NCI-H748 treated with DMSO at 0.1 percent for 48 hours (cell line): ENCODE measurements at regions not wholly inside any gene's neighbourhood (a gene's known extent, or its start where the extent isn't known, plus 50 kb on each side); places are given as distances from the start of the nearest gene placed in this dataset.

Source experiments
- DNase-seq: peaks from one replicate; lab custom pipeline; 2025; lab: John Stamatoyannopoulos, UW

DNA sequence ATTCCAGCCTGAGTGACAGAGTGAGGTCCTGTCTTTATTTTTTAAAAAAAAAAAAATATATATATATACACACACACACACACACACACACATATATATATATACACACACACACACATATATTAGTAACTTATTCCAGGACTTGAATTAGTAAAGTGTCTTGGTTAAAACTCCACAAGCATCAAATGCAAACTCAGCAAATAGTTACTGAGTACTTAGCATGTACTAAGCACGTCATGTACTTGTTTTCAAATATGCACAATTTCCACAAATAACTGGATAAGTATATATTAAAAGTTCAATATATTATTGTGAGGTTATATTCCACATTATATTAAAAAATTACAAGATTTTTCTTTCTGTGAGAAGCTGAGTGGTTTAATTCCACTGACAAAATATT, 304.7 kb downstream of the ZEB2 start:
- DNase-seq = no peak

DNA sequence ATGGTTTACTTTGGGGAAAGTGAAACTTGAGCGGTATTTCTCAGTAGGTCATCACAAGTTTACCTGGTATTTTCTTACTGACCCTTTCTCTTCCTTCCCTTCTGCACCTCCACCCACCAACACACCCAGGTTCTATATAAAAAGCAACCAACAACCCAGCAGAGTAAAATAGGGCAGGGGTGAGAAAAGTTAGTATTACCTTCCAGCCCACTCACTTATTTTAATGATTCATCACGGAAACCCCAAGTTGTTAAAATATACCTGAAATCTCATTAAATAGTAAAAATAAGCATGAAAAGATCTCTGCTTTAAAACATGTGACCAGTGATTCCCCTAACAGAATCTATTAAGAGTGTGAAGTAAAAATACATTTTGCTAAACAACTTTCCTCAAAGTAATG, 306.1 kb downstream of the ZEB2 start:
- no peak for DNase-seq

DNA sequence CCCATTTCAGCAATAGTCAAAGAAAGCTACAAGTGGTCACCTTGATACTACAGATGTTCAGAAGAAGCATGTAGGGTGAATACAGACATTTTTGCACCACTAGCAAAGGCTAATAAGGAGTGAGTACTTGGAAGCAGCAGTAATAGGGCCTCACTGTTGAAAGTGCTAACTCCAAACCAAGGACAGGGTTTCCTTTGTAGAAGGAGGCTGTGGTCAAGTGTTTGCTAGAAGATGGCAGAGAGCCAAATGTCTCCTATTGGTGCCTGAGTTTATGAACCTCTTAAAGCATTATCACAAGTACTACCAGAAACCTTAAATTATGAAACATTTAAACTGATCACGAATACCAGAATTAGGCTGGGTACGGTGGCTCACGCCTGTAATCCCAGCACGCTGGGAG, 308.1 kb downstream of the ZEB2 start:
- no peak for DNase-seq

DNA sequence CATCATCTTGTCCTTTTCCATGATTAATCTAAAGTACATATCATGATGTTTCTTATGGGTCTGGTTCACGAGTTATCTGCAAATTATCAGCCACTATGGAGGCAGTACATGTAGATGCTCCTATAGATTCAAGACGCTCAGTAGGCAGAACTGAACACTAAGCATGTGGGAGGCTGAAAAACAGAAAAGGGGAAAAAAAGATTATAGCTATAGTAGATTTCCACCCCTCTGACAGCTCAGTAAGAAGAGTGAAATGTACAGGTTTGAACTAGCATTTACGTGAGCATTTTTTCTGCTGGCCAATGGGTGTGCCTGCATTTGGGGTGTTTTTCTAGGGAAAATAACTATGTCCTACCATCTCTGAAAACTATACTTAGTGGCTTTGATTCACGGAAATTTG, 308.9 kb downstream of the ZEB2 start:
- DNase-seq = no peak

DNA sequence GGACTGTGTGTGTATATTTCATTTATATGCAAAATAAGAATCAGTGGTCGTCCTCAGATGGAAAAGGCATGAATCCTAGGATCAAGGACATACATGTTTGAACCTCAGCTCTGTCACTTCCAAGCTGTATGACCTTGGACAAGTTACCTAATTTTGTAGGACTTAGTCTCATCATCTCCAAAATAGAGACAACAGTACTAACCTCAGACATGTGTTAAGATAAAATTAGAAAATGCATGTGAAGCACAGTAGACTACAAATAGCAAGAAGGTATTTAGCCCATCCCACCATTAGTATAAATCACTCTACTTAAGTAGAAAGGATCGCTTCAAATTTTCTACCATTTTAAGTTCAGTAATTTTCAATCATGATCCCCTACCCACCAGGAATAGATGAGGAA, 309.8 kb downstream of the ZEB2 start:
- DNase-seq = no peak

DNA sequence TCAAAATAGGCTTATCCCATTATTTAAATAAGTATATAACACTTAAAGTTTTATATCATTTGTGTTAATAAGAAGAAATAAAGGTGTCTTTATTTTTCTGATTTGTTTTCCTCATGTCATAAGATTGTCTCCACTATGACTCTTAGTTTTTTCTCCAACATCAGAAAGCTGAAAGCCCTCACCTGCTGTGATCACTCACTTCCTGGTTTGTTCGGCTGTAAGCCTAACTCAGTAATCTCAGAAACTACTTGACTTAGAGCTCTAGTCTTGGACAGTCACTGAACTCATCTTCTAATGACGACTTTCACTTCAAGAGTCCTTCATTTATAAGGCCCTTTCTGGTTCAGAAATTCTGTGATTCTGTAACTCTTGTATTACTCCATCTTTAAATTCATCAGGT, 311.0 kb downstream of the ZEB2 start:
- no peak for DNase-seq

DNA sequence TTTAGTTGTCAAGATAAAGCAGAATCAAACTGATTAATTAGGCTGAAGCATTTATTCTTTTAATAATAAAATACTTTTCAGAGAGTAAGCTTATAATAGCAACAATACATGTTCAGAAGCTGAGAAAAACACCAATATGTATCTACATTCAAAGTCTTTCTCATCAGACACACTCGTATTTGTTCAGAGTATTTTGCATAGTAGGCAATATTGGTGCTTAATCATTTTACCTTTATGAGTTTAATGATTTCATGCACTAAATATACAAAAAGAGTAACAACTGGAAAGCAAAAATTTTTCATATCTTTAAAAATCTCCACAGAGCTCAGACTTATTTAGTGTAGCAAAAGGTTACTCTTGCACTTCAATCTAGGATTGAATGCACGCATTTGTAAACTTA, 313.9 kb downstream of the ZEB2 start:
- no peak for DNase-seq

DNA sequence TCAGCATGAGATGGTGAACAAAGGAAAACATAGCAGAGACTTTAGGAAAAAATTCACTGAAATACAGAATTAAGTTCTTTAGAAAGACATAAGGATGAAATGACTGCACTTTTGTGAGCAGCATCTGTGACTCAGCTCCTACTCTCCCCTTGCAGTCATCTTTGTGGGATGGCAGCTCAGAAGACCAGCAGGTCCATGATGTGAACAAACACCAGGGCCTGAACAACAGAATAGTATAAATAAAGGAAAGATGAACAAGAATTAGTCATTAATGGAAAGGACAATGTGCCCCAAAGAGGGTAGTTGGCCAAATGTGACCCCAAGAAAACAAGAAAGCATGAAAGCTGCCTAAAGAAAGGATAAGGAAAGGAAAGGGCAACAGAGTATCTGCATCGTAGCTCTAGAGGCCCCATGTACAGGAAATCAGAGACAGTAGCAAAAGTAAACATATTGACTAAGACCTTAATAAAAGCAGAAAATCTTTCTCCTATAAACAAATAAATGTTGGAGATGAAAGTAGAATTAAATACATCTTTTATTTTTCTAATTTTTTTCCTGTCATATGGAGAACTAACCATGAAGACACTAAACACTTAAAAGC, 318.0 kb downstream of the ZEB2 start:
- DNase-seq = no peak

DNA sequence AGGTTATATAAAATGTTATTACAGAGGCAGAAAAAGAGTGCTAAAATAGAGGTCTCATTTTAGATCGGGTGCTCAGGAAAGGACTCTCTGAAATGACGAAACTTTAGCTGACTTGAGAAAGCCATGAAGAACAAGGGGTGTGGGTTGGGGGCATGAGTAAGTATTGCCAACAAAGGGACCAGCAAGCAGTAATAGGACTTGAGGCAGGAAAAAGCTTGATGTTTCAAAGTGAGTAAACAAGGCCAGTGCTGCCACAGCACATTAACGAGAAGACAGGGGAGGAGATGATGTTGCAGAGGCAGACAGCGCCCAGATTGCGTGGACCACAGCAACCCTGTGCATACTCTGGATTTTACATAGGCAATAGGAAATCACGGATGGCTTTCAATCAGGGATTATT, 318.8 kb downstream of the ZEB2 start:
- peak; percentile 13 for DNase-seq

DNA sequence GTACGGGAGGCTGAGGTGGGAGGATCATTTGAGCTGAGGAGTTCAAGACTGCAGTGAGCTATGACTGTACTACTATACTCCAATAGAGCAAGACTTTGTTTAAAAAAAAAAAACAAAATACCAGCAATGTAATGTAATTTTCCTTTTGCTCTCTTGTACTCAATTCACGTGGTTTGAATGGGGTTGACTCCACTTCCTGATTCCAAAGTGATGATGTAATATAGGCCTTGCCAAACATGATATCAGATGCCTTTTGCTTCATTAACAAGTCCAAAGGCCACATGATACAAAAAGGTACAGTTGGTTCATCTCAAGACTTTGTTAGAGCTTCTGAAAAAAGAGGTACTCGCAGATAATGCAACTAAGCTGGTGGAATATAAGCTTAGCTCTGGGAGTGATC, 321.8 kb downstream of the ZEB2 start:
- no peak for DNase-seq

DNA sequence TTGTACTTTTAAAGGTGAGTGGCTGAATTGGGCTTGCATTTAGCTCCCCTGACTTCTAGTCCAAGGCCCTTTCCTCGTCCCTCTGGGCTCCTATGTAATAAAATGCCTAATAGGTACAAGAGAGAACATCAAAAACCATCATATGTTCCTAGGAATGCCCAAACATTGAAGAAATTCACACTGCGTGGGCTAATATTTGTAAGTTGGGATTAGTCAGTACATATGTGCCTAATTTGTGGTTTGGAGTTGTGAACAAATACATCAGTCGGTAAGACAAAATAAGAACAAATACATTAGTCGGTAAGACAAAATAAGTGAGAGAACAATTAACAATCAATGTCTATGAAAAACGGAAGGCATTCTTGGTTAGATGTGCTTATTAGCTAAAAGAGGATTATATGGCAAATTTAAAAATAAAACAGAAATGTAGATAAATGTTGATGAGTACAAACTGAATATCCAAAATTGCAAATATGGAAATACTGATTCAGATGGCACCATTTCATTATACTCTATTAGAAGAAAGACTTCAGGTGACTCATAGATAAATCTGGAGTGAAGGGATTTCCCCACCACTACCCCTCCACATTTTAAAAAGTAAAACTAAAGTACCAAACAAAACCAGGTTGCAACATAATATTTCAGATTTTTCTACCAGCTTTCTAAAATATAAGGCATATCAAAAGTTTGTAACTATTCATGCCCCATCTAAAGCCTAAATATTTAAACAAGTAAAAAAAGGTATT, 325.4 kb downstream of the ZEB2 start:
- DNase-seq = no peak

DNA sequence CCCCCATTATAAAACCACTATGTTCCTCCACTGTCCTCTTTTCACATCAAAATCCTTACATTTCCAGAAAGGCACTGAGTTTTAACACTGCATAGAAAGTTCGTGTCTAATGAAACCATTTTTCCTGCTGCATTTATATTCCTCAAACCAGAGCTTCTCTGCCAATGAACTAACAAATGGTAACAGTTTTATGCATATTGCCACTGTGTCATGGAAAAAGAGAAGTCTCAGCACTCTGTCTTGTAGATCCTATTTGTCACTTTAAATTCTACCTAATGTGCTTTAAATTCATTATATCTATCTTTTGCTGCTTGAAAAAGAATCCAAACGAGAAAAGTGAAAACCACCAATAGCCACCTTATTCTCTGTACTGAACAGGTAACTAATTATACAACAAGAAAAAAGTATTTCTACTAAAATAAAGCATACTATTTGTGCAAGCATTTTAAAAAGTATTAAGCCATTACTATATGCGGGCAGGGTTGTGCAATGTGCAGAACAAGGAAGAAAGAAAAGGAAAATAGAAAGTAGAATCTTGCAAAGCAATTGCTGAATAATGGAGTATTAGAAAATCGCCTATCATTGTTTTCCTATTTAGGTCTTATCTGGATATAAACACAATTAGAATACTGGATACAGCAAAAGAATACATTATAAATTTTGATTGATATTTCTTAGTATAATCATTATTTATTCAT, 328.9 kb downstream of the ZEB2 start:
- no peak for DNase-seq

DNA sequence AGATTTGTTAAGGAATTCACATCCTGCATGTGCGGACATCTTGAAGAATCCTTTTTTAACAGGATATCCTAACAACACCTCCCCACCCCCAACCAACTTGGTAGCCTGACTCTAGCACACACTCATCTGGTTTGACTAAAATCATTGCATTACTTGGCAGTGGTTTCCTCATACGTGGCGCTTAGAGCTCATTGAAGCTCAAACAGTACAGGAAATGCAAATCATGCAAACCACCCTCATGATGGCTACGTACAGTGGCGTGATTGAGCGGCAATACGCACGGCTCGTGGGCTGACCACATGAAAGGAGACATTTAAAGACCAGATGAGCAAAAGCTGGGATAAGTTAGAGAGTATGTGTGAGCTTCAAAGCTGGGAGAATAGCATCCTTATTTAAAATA, 336.2 kb downstream of the ZEB2 start:
- DNase-seq = no peak

DNA sequence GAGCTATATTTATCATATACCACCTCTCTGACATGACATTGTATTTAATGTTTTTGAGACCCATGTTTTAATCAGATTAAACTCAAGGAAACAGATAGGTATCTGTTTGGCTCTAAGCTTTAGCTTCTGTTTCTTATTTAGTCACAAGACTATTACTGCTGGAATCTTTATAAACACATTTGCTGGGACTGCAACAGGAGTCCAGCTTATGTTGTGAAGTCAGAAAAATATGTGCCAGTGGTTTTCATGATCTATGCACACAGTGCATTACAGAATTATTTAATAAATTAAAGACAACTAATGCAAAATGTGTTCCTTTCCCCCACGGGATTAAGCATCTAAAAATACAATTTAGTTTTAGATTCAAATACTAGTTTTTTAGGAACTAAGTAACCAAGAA, 338.9 kb downstream of the ZEB2 start:
- no peak for DNase-seq

DNA sequence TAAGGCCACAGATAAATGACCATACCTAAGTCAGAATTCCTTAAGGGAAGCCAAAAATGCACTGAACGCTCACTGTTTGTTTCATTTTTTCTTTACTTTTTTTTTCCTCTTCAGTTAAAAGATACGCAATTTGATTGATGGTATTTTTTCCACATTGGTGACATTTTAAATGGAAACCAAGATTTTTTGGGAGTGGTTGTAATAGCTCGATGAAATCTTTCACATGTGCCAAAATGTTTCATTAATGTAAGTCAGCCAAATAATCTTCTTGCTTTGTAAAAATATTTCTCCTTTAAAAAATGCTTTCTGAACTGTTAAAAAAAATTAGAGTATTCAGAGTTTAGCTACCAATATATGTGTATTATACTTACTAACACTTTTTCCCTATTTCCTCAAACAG, 339.8 kb downstream of the ZEB2 start:
- no peak for DNase-seq

DNA sequence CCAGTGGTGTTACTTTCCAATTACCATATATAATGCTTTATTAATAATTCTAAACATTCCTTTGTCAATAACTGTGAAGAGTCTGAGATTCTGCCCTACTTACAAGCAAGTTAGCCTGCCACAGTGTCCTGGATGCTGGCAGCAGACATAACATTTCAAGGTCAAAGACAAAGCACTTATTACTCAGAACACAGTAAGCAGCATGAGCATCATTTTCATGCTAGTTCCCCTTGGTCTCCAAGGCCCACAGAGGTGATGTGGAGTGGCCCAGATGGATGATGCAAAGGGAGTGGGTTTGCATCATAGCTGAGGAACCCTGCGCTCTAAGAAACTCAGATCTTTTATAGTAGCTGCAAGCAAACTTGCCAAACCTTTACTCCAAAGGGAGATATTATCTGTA, 349.7 kb downstream of the ZEB2 start:
- no peak for DNase-seq

DNA sequence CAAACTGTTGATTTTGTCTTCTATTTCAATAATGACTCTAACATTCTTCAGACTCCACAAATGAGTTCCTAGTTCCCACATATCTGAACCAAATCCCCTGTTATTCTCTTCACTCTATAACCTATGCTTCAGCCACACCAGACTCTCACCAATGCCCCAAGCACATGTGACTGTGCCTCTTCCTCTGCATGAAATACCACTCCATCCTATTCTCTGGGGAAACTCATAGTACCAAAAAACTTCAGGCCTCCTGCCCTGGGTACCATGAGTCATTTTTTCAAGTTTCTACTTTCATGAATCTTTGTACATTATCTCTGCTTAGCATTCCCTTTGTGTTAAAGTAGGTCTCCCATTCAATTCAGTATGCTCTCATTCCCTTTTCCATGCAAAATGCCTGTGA, 353.2 kb downstream of the ZEB2 start:
- DNase-seq = no peak

DNA sequence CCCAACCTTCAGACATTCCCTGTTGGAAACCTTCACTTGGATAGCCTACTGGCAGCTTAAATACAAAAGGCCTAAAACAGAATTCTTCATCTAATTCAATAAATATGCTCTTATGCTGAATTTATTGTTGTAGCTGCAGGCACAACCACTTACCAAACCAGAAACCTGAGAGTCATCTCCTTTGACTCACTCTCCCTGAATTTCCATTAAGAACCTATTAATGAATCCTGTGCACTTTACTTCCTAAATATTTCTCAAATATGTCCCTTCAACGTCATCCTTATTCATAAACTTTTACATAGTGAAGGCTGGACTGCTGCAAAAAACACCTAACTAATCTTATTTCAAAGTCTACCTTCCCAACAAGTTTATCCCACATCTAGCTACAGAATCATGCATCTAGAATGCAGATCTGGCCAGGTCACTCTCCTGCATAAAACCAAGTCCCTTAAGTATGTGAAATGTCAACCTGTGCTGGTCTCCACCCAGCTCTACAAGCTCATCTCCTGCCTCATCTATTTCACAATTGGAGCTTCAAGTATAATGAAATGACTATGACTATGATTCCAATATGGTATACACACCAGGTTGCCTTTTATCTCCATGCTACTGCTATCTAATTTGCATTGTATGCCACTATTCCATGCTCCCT, 354.2 kb downstream of the ZEB2 start:
- no peak for DNase-seq

DNA sequence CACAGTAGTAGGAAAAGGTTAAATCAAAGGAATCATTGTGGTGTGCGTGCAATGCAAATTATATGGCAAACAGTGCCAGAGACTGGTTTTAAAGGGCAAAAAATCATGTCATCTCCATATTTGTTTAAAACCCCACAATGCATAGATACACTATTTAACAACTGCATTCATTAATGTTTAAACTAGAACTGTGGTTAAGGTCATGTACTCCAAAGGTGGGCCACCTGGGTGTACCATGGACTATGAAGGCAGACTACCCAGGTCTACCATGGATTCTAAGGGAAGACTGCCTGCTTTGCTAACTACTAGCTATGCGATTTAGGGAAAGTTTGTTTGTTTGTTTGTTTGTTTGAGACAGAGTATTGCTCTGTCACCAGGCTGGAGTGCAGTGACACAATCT, 356.3 kb downstream of the ZEB2 start:
- no peak for DNase-seq

DNA sequence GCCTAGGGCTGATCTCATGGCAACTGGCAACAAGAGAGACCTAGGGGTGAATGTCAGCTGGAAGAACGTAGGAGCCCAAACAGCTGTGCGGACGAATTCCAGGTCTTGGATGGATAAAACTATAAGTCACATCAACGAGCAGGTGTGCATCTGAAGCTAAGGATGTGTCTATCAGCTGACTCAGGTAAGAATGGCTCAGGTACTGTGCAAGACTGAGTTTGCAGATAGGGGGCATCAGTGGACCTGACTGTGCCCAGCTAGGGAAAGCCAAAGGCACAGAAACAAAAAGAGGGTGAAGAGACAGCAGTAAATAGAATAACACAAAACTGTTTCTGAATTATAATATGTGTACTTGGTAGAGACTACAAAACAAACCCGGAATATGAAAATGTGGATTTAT, 357.3 kb downstream of the ZEB2 start:
- peak; percentile 17 for DNase-seq

DNA sequence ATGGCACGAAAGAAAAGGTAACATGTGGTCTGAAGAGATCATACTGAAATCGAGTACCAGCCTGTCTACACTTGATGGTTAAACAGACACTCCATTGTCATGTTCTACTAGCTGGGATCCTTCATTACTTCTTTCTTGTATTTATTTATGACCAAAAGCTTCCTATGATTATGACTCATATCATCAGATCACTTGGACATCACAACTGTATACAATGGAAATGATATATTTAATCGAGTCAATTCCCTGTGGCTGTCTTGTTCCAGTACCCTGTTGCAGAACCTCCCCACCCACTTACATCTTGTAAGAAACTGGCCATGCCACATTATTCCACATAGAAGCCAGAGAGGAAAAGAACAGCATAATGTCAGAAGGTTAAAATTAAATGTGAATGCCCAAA, 358.9 kb downstream of the ZEB2 start:
- no peak for DNase-seq

DNA sequence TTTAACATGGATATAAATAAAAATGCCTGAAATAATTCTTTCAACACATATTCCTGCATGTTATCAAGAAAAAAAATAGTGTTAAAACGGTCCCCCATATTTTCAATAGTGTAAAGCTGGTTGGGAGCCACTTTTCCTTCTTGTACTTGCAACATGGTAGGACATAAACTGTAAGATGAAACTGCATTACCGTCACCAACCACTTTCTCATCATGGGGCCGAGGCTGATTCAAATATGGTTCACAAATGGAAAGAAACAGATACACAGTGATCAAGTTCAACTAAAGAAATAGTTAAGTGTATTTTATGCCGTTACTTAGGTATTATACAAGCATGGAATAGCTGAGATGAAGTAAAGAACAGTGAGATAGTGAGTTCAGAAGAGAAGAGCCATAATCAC, 360.7 kb downstream of the ZEB2 start:
- DNase-seq = no peak

DNA sequence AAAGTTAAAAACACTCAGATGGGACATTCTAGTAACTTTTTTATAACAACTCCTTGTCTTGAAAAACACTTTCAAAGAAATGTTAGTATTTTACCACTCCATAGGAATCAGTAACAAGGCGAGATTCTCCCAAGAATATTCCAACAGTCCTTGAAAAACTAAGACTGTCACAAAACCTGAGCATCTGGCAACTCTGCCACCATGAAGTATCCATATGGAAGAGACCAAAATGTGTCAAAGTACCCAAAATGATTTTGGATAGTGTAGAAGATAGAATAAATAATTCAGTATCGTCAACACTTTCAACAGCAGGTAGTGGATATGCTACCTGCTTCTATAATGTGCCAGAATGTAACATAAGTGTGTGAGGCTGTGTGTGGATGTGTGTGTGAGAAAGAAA, 361.8 kb downstream of the ZEB2 start:
- no peak for DNase-seq
